Nucleus accumbens (tissue), 56 donors: ENCODE measurements at regions not wholly inside any gene's neighbourhood (a gene's known extent, or its start where the extent isn't known, plus 50 kb on each side); places are given as distances from the start of the nearest gene placed in this dataset.
"Not testable (repeated sequence)": the region's sequence is repeated elsewhere in the genome, so short reads cannot be mapped to it uniquely, and the experiment has no call there.

Experiments
- DNase-seq, 56 donors: peaks; one replicate each; lab custom pipeline; 2025; lab: John Stamatoyannopoulos, UW

DNA sequence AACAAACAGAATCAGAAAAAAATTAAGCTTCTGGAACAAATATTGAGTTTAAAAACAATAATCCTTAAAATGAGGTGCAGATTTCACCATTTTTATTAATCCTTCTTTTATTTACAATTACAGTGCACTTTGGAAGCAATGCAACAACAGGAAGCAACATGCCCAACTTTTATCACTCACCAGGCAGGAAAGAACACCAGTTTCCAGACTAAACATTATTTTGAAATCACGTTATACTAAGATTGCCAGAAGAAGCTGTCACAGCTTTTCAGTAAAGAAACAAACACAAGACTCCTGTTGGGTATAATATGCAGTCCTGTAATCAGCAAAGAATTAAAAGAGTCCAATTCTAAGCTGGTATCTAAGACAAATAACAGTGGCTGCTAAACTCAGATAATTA, 137.9 kb upstream of the ZC3H15 start:
- no peak for DNase-seq

DNA sequence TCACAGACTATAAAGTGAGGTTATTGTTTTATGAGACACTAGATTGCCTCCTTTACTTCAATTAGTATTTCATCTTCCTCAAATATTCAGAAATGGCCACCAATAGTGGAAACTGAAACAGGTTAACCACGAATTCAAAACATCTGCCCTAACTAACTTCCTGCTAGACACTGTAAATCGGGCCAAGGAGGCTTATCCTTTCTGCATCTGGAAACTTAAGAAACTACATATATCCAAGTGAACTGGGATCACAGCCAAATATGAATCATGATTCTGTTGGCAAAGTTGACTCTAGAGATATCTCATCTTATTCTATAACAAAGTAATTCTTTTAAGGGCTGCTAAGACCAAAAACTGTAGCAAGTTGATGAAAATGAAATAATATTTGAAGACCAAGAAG, 136.6 kb upstream of the ZC3H15 start:
- DNase-seq = no peak

- DNase-seq = not testable (repeated sequence)
These were observed 131.9 kb upstream of the ZC3H15 start for GRCh38 chr2:186354160-186354559.

- no peak for DNase-seq
These were observed 120.7 kb upstream of the ZC3H15 start for GRCh38 chr2:186365406-186365805.

DNA sequence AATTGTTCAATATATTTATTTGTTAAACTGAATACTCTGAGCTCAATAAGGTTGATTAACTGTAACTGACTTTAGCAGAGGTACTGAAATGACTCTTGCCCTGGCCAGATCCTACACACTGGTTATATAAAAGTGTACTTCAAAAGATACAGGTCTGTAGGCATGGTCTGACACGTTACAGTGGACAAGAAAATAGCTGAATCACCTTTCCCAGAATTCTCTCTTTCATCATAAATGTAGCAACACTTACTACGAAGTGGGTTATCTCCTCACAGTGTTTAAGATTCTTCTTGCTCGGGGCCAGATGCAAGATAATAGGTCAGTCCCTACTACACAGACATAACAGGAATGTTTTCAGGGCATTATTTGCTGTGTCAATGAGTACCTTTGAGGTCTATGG, 107.0 kb upstream of the ZC3H15 start:
- no peak for DNase-seq

DNA sequence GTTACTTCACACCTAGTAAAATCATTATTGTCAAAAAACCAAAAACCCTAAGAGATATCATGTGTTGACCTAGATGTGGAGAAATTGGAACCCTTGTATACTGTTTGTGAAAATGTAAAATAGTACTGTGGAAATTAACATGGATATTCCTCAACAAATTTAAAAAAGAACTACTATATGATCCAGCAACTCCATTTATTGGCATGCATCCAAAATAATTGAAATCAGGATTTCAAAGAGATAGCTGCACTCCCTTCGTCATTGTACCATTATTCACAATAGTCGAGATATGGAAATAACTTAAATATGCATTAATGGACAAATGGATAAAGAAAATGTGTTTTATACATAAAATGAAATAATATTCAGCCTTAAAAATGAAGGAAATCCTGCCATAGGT, 105.3 kb upstream of the ZC3H15 start:
- no peak for DNase-seq

DNA sequence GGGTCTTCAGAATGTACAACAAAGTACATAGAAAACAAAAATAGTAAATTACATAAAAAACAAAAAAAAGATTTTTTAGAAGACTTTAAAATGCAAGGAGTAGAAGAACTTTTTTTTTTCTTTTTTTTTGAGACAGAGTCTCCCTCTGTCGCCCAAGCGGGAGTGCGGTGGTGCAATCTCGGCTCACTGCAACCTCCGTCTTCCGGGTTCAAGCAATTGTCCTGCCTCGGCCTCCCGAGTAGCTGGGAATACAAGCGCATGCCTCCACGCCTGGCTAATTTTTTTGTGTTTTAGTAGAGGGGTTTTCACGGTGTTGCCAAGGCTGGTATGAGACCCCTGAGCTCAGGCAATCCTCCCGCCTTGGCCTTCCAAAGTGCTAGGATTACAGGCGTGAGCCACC, 104.5 kb upstream of the ZC3H15 start:
- no peak for DNase-seq

DNA sequence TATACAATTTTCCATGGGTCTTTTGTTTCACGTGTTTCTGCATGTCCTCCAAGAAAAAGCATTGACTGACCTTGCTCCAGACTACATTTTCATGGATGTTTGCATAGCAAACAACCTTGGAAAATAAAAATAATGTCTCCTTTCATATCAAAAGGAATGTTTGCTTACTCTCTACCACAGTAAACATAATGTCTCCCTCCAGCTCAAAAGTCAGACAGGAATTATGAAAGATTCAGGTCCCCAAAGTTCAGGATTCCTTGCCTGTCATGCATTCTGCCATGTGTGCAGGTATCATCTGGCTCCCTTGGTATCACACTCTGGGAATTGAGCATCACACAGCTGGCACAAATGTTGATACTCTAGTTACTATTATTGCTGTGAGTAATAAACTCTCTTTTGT, 103.1 kb upstream of the ZC3H15 start:
- no peak for DNase-seq

DNA sequence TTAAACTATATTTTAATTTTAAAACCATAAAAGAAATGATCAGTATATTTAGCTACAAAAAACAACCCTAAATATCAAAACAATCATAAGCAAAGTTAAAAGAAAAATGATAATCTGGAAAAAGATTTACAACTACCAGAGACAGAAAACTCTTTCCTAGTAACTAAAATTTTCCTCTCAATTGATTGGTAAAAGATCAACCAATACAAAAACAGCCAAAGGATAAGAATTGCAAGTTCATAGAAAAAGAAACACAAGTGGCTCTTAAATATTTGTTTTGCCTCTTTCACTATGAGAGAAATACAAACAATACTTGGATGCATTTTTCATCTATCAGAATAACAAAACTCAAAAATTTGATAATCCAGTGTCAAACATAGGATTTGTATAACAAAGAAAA, 101.8 kb upstream of the ZC3H15 start:
- no peak for DNase-seq

GRCh38 chr2:186385638-186386201, 100.3 kb upstream of the ZC3H15 start:
- DNase-seq = not testable (repeated sequence)

GRCh38 chr2:186399082-186399644, 86.9 kb upstream of the ZC3H15 start:
- no peak for DNase-seq

- no peak for DNase-seq
These were observed 80.2 kb upstream of the ZC3H15 start for GRCh38 chr2:186405842-186406241.

GRCh38 chr2:186407611-186408010, 78.4 kb upstream of the ZC3H15 start:
- DNase-seq = no peak

DNA sequence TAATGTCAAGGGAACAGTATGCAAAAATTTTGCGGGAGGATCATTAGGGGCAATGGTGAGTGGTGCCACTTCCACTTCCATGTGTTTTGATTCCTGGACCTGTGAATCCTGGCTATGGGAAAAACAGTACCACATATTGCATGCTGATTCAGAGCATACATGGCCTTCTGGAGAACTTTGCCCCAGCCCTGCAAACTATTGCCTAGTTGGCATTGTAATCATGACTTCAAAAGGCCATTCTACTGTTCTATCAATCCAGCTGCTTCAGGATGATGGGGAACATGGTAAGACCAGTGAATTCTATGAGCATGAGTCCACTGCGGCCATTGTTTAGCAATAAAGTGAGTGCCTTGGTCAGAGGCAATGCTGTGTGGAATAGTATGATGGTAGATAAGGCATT, 75.3 kb upstream of the ZC3H15 start:
- DNase-seq = no peak

GRCh38 chr2:186422226-186422625, 63.8 kb upstream of the ZC3H15 start:
- DNase-seq = peak in 3 of 56 donors; percentile 19 to 70 (median 22)

DNA sequence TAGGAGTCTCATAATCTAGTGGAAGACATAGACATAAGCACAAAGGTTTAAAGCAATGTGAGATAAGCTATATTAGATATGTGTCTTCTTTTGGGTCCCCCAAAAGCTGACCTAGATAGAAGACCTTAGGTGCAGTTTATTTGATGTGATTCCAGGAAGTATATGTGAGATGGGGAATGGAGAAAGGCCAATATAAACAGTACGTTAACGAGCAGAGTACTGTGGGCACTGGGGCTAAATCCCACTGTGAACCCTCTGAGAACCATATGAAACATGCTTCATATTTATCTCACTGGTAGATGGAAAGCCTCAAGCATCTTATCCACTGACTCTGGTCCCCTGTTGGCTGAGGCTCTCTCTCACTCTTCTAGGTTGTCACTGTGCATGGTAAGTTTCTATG, 62.6 kb upstream of the ZC3H15 start:
- no peak for DNase-seq

GRCh38 chr2:186424265-186424664, 61.8 kb upstream of the ZC3H15 start:
- DNase-seq = no peak

DNA sequence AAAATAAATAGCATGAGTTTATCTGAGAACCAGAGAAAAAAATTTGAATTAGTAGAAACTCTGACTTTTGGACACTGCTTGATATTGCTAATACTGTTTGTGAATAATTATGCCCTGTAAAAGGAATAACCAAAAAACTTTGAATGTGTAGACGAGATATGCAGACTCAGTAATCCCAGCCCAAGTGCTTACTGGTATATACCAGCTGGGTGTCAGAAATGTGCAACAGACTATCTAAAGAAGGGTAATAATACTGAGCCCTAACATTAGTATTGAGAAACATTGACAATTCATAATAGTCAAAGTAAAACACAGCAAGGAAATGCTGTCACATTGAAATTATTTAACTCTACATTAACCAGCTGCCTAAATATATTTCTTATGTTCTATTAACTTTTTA, 60.5 kb upstream of the ZC3H15 start:
- no peak for DNase-seq

- no peak for DNase-seq
These were observed 59.7 kb upstream of the ZC3H15 start for GRCh38 chr2:186426153-186427016.

- DNase-seq = not testable (repeated sequence)
These were observed 59.1 kb upstream of the ZC3H15 start for GRCh38 chr2:186427017-186427350.

DNA sequence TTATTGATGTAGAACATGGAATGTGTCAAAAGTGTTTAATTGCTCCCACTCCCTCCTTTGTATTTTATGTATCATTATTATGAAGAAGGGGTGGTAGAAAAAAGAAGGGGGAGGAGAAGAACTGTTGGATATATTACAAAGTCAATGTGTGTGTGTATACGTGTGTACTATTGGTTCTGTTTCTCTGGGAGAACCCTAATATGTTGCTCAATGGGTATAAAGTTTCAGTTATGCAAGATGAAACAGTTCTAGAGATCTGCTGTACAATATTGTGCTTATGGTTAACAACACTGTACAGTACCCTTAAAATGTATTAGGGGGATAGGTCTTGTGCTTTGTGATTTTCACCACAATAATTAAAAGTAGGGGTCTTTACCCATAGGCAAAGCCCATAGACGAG, 58.1 kb upstream of the ZC3H15 start:
- no peak for DNase-seq

DNA sequence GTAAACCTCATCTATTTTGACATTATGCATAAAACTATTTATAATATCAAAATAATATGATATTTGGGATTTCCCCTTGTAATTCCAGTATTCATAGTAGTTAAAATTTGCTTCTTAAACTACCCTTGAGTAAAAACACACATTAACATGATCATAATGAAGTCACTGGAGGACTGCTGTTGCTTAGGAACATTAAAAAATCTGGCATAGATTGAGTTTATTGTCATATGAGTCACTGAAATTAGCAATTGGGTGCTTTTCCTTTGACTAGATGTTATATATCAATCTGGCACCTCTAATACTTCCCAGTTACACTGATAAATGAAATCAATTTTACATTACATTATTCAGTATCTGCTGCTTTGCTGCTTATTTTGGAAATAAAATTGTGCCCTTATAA, 57.0 kb upstream of the ZC3H15 start:
- DNase-seq = no peak
